IPS-18c (cell line): ENCODE measurements at regions not wholly inside any gene's neighbourhood (a gene's known extent, or its start where the extent isn't known, plus 50 kb on each side); places are given as distances from the start of the nearest gene placed in this dataset.

ENCODE experiments used
- H3K4me3 ChIP-seq: 2 replicates; pipeline ENCODE4 v1.7.0; 2013; ENCODE audit warnings: low read depth, mild to moderate bottlenecking, low read length, moderate library complexity; ENCODE audit not compliant: insufficient read depth
- H3K9me3 ChIP-seq: one replicate; pipeline ENCODE4 v1.6.1; 2013; ENCODE audit warnings: mild to moderate bottlenecking, low read length, moderate library complexity; ENCODE audit not compliant: control insufficient read depth, insufficient read depth

DNA sequence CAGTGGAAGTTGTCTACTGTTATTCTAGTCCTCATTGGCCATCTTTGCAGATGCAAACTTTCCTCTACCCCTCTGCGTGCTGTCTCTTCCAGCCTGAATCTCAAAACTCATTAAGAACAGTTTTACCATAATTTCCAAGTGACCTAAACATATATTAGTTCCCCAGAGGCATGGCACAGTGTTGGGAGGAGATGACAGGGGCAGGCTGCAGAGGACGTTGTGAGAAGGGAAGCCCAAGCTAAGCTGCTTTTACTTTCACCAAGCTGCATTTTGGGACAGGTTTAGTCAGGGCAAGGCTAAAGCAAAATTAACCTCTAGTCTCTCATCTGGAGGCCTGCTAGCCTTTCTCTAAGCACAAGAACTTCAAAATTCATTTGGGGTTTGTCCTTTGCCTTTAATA, 318.6 kb upstream of the SATB1 start:
- Histone ChIP-seq H3K4me3 (no peak overlapping the region), H3K9me3 (no peaks in the 10 kb centered on the region)

- Histone ChIP-seq H3K4me3 (no peak overlapping the region), H3K9me3 (no peaks in the 10 kb centered on the region)
Observed at GRCh38 chr3:18740631-18741583, 315.8 kb upstream of the SATB1 start.

- Histone ChIP-seq H3K4me3 (no peak overlapping the region), H3K9me3 (no peaks in the 10 kb centered on the region)
Observed at GRCh38 chr3:18739099-18739433, 313.9 kb upstream of the SATB1 start.

- Histone ChIP-seq H3K4me3 (no peak overlapping the region), H3K9me3 (no peaks in the 10 kb centered on the region)
Observed at GRCh38 chr3:18738393-18739098, 313.4 kb upstream of the SATB1 start.

DNA sequence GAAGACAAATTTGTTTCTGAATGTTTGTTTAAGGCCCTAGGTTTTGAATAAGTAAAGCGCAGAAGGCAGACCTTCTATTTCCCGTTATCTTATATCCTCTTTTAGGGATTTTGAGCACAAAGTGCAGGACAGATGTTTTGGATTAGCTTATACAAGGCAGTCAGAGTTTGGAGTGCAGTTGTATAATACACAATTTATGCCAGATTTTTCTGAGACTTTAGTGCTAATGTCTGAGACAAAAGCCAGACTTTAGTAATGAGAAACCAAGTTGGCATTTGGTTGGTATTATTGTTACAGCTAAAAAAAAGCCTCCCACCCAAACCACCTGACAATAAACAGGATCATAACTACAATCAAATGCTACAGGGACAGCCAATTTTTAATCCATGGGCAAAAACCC, 309.9 kb upstream of the SATB1 start:
- Histone ChIP-seq H3K4me3 (no peak overlapping the region), H3K9me3 (no peaks in the 10 kb centered on the region)

DNA sequence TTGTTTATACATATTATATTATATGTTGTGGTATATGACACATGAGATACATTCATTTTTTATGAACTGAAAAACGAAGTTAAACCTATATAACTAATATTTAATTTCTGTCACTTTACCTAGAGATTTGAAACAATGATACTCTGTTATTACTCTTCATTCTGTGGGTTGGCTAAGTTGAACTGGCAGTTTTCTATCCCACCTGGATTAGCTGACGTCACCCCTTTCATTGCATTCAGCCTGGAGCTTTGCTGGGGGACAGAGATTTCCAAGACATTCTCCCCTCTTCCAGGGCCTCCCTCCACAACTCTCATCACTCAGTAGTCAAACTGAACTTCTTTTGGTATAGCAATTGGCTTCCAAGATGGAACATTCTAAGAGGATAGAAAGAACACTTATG, 309.2 kb upstream of the SATB1 start:
- H3K9me3 ChIP-seq, result no peaks in the 10 kb centered on the region
- no peak overlapping the region for H3K4me3 ChIP-seq

GRCh38 chr3:18732474-18732873, 307.3 kb upstream of the SATB1 start:
- no peaks in the 10 kb centered on the region for H3K9me3 ChIP-seq
- no peak overlapping the region for H3K4me3 ChIP-seq

- Histone ChIP-seq H3K4me3 (no peak overlapping the region), H3K9me3 (no peaks in the 10 kb centered on the region)
Observed at GRCh38 chr3:18730491-18730890, 305.4 kb upstream of the SATB1 start.

- Histone ChIP-seq H3K4me3 (no peak overlapping the region), H3K9me3 (no peaks in the 10 kb centered on the region)
Observed at GRCh38 chr3:18729671-18730070, 304.5 kb upstream of the SATB1 start.

GRCh38 chr3:18725668-18726407, 300.7 kb upstream of the SATB1 start:
- H3K4me3 ChIP-seq, result no peak overlapping the region
- no peaks in the 10 kb centered on the region for H3K9me3 ChIP-seq

DNA sequence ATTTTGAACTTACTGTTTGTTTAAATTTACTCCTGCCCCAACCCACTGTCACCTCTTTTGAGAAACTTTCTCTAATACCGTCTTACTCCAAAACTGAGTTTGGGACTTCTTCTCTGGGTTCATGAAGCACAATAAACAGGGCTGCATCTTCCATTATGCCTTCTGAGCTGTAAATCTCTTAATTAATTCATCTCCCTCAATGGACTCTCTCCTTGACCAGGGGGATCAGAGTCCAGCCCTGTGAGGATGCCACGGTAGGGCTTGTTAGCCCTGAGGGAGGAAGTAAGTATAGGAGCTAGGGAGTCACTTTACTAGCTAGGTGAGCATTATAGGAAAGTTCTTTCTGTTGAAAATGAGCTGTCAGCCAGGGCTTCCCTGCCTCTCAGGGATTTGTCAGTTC, 299.3 kb upstream of the SATB1 start:
- Histone ChIP-seq H3K4me3 (no peak overlapping the region), H3K9me3 (no peaks in the 10 kb centered on the region)

GRCh38 chr3:18723206-18723810, 298.2 kb upstream of the SATB1 start:
- Histone ChIP-seq H3K4me3 (no peak overlapping the region), H3K9me3 (no peaks in the 10 kb centered on the region)

DNA sequence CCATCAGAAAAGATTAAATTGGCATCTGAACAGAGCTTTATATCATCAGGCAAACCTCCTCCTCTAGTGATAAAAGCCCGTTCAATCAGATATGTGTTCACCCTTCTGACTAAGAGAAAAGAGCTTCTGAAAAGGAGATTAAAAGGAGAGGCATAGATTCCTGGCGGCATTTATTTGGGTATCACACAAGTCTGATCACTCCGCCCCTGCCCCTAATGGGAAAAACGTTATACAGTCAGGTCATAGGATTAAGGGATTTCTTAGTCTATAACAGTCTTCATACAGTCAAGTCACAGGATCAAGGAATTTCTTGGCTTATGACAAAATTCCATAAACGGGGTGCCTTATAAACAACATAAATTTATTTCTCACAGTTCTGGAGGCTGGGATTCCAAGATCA, 295.4 kb upstream of the SATB1 start:
- Histone ChIP-seq H3K4me3 (no peak overlapping the region), H3K9me3 (no peaks in the 10 kb centered on the region)

DNA sequence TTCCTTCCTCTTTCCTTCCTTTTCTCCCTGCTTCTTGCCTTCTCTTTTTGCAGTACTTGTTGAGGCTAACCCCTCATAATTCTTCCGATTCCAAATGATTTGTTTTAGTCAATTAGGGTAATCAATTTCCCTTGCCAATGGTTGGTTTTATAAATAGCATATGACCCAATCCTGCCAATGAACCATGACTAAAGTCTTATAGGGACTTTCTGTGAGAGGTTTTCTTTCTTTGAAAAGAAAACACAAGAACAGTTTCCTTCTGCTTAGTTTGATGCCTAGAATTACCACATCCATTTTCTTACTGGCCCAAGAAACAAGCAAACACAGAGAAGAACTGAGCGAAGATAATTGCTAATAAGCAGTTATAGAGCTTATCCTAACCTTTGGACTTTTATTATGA, 292.5 kb upstream of the SATB1 start:
- Histone ChIP-seq H3K4me3 (no peak overlapping the region), H3K9me3 (no peaks in the 10 kb centered on the region)

DNA sequence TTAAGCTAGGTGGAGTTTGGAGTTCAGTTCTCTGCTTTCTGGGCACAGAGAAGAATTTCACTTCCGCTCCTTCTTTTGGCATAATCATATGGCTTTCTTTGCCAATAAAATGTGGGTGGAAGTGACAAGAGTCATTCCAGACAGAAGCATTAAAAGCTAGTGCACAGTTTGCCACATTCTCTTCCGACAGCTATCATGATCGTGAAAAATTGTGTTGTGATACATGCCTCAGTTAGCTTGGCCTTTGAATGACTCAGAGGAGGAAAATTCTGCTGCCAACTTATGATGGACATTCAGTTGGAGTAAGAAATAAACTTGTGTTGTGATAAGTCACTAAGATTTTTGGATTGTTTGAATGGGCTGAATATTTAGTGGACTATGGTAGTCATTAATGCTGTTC, 291.7 kb upstream of the SATB1 start:
- H3K9me3 ChIP-seq, result no peaks in the 10 kb centered on the region

DNA sequence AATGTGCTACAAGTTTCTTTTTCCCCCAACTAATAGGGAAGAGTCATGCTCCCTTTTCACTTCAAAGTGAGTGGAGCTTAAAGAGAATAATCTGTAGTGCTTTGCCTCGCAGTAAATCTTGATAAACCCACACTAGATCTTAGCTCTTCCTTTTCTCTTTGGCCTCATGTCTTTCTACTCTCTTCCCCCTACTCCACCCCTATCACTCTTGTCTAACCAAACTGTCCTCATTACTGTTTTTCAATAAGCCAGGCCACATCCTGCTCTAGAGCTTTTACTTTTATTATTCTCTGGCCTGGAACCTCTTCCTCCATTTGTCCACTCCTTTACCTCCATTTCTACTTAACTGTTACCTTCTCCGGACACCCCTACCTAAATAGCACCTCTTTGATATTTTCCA, 291.0 kb upstream of the SATB1 start:
- H3K4me3 ChIP-seq, result no peak overlapping the region
- H3K9me3 ChIP-seq, result no peaks in the 10 kb centered on the region

More for the DNA sequence above, 291.7 kb upstream of the SATB1 start:
- no peak overlapping the region for H3K4me3 ChIP-seq

DNA sequence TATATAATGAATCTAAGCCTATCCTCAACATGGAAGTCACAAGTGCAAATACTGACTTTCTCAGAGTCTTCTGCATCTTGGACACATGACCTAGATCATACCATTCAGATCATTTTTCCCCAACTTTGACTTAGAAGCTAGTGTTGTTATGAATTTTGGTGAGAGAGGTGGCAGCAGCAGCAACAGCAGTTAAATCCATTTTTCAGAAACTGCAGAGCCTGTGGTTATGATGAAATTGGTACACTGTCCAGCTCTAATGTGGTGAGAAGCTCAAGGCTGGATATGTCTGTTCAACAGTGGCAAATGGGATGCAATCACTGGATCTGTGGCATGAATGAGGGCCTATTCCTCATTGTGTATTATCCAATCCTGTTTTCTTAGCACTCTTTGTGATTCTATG, 290.1 kb upstream of the SATB1 start:
- H3K4me3 ChIP-seq, result no peak overlapping the region
- no peaks in the 10 kb centered on the region for H3K9me3 ChIP-seq
